ENCODE measurements at regions not wholly inside any gene's neighbourhood (a gene's known extent, or its start where the extent isn't known, plus 50 kb on each side); places are given as distances from the start of the nearest gene placed in this dataset.
"Not testable (repeated sequence)": the region's sequence is repeated elsewhere in the genome, so short reads cannot be mapped to it uniquely, and the experiment has no call there.

DNA sequence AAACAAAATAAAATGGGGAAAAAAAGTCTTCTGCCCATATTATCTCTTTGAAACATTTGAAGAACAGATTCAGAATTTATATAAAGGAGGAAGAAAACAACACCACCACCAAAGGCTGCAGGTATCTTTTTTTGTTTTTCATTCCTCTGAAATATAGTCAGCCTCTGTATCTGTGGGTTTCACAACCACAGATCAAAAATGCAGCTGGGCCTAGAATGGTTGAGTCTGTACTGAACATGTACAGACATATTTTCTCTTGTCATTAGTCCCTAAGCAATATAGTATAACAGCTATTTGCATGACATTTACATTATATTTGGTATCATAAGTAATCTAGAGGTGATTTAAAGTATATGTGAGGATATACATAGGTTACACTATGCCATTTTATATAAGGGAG, 559.7 kb upstream of the LRRN3 start:
- no peaks in the 10 kb centered on the region for H3K27me3 ChIP-seq (ENCODE audit: control insufficient read depth, insufficient read depth, low read length)
- no peak for DNase-seq
- no peak overlapping the region for H3K27ac ChIP-seq (ENCODE audit: low read length)
- H3K36me3 ChIP-seq (ENCODE audit: control insufficient read depth, insufficient read depth, low read length): no peaks in the 10 kb centered on the region
- H3K9me3 ChIP-seq (ENCODE audit: control insufficient read depth, low read depth, low read length): no peaks in the 10 kb centered on the region
- H3K4me1 ChIP-seq (ENCODE audit: control insufficient read depth, insufficient read depth, low read length): no peaks in the 10 kb centered on the region
- no peak overlapping the region for H3K4me3 ChIP-seq (ENCODE audit: low read length)

DNA sequence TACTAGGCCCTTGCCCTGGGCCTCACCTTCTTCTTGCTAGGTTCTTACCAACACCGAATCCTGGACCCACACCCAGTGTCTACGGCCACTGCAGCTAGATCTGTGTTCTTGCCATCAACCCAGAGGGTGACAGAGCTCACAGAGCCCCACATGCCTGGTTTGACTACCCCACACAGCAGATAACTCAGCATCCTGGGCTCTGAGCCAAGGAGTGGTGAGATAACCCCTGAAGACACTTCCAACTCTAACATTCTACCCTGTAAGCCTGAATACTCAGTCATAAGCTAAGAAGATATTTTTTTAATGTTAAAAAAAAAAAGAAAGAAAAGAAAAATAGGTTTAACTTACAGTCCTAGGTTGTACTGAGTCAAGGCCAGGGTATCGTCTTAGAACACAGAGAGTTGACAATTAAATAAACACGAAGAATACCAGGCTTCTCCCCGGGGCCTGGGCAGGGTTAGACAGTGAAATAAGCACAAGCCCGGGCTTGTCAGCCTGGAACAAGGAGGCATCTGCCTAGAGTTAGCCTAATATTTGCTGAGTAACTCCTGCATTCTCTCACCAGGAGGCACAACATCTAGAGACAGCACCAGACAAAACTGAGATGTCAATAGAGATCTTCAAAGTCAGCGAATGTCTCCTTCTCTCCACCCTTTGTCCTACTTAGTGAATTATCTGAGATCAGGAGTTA, 556.5 kb upstream of the LRRN3 start:
- Histone ChIP-seq H3K36me3 (ENCODE audit: control insufficient read depth, insufficient read depth, low read length) (no peaks in the 10 kb centered on the region), H3K27ac (ENCODE audit: low read length) (no peak overlapping the region), H3K9me3 (ENCODE audit: control insufficient read depth, low read depth, low read length) (no peaks in the 10 kb centered on the region), H3K27me3 (ENCODE audit: control insufficient read depth, insufficient read depth, low read length) (no peaks in the 10 kb centered on the region), H3K4me3 (ENCODE audit: low read length) (no peak overlapping the region), H3K4me1 (ENCODE audit: control insufficient read depth, insufficient read depth, low read length) (no peaks in the 10 kb centered on the region)
- DNase-seq: no peak
- WGBS (ENCODE audit: insufficient coverage, low lambda C conversion rate): 83% methylated on average over 1 of the region's 7 CpGs

- H3K36me3 ChIP-seq (ENCODE audit: control insufficient read depth, insufficient read depth, low read length): no peaks in the 10 kb centered on the region
- no peaks in the 10 kb centered on the region for H3K27me3 ChIP-seq (ENCODE audit: control insufficient read depth, insufficient read depth, low read length)
- H3K9me3 ChIP-seq (ENCODE audit: control insufficient read depth, low read depth, low read length): no peaks in the 10 kb centered on the region
- no peak overlapping the region for H3K27ac ChIP-seq (ENCODE audit: low read length)
- no peak for DNase-seq
- no peaks in the 10 kb centered on the region for H3K4me1 ChIP-seq (ENCODE audit: control insufficient read depth, insufficient read depth, low read length)
- no peak overlapping the region for H3K4me3 ChIP-seq (ENCODE audit: low read length)
These were observed 551.7 kb upstream of the LRRN3 start for GRCh38 chr7:110539216-110539615.

- Histone ChIP-seq H3K4me3 (ENCODE audit: low read length) (no peak overlapping the region), H3K4me1 (ENCODE audit: control insufficient read depth, insufficient read depth, low read length) (no peaks in the 10 kb centered on the region), H3K36me3 (ENCODE audit: control insufficient read depth, insufficient read depth, low read length) (no peaks in the 10 kb centered on the region), H3K27me3 (ENCODE audit: control insufficient read depth, insufficient read depth, low read length) (no peaks in the 10 kb centered on the region), H3K27ac (ENCODE audit: low read length) (no peak overlapping the region), H3K9me3 (ENCODE audit: control insufficient read depth, low read depth, low read length) (no peaks in the 10 kb centered on the region)
- no peak for DNase-seq
- WGBS (ENCODE audit: insufficient coverage, low lambda C conversion rate): 100% methylated on average over 1 of the region's 2 CpGs
These were observed 549.0 kb upstream of the LRRN3 start for GRCh38 chr7:110541962-110542361.

GRCh38 chr7:110544194-110544593, 546.7 kb upstream of the LRRN3 start:
- Histone ChIP-seq H3K9me3 (ENCODE audit: control insufficient read depth, low read depth, low read length) (no peaks in the 10 kb centered on the region), H3K36me3 (ENCODE audit: control insufficient read depth, insufficient read depth, low read length) (no peaks in the 10 kb centered on the region), H3K27ac (ENCODE audit: low read length) (no peak overlapping the region), H3K4me3 (ENCODE audit: low read length) (no peak overlapping the region), H3K27me3 (ENCODE audit: control insufficient read depth, insufficient read depth, low read length) (no peaks in the 10 kb centered on the region), H3K4me1 (ENCODE audit: control insufficient read depth, insufficient read depth, low read length) (no peaks in the 10 kb centered on the region)
- WGBS (ENCODE audit: insufficient coverage, low lambda C conversion rate): no CpG with 5 or more reads among the region's 1 CpG
- DNase-seq: no peak

GRCh38 chr7:110548372-110548771, 542.6 kb upstream of the LRRN3 start:
- Histone ChIP-seq H3K9me3 (ENCODE audit: control insufficient read depth, low read depth, low read length) (no peaks in the 10 kb centered on the region), H3K27ac (ENCODE audit: low read length) (no peak overlapping the region), H3K27me3 (ENCODE audit: control insufficient read depth, insufficient read depth, low read length) (no peaks in the 10 kb centered on the region), H3K4me3 (ENCODE audit: low read length) (no peak overlapping the region), H3K36me3 (ENCODE audit: control insufficient read depth, insufficient read depth, low read length) (no peaks in the 10 kb centered on the region), H3K4me1 (ENCODE audit: control insufficient read depth, insufficient read depth, low read length) (no peaks in the 10 kb centered on the region)
- DNase-seq: no peak

DNA sequence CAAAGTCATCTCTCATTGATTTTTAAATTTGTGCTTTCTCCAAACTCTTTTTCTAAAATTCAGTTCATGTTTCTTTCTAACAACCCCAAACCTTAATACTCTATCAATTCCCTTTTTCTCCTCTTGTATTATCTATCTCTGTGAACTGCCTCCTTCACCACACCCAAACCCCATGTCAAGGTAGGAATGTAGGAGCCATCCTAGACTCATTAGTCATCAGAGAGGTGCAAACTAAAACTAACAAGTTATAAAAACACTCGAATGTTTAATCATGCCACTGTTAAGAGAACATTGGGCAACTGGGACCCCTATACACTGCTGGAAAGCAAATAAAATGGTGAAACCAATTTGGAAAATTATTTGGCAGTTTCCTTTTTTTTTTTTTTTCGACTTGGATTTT, 533.8 kb upstream of the LRRN3 start:
- Histone ChIP-seq H3K27me3 (ENCODE audit: control insufficient read depth, insufficient read depth, low read length) (no peaks in the 10 kb centered on the region), H3K9me3 (ENCODE audit: control insufficient read depth, low read depth, low read length) (no peaks in the 10 kb centered on the region), H3K36me3 (ENCODE audit: control insufficient read depth, insufficient read depth, low read length) (no peaks in the 10 kb centered on the region), H3K4me1 (ENCODE audit: control insufficient read depth, insufficient read depth, low read length) (no peaks in the 10 kb centered on the region), H3K4me3 (ENCODE audit: low read length) (no peak overlapping the region), H3K27ac (ENCODE audit: low read length) (no peak overlapping the region)
- no peak for DNase-seq
- no CpG with 5 or more reads among the region's 2 CpGs for WGBS (ENCODE audit: insufficient coverage, low lambda C conversion rate)

GRCh38 chr7:110563286-110563685, 527.6 kb upstream of the LRRN3 start:
- H3K27me3 ChIP-seq (ENCODE audit: control insufficient read depth, insufficient read depth, low read length); H3K27ac ChIP-seq (ENCODE audit: low read length); H3K36me3 ChIP-seq (ENCODE audit: control insufficient read depth, insufficient read depth, low read length); H3K4me3 ChIP-seq (ENCODE audit: low read length); H3K4me1 ChIP-seq (ENCODE audit: control insufficient read depth, insufficient read depth, low read length); DNase-seq; H3K9me3 ChIP-seq (ENCODE audit: control insufficient read depth, low read depth, low read length): not testable (repeated sequence)
- no CpG with 5 or more reads among the region's 18 CpGs for WGBS (ENCODE audit: insufficient coverage, low lambda C conversion rate)

- Histone ChIP-seq H3K9me3 (ENCODE audit: control insufficient read depth, low read depth, low read length) (no peaks in the 10 kb centered on the region), H3K27ac (ENCODE audit: low read length) (no peak overlapping the region), H3K36me3 (ENCODE audit: control insufficient read depth, insufficient read depth, low read length) (no peaks in the 10 kb centered on the region), H3K4me3 (ENCODE audit: low read length) (no peak overlapping the region), H3K4me1 (ENCODE audit: control insufficient read depth, insufficient read depth, low read length) (no peaks in the 10 kb centered on the region), H3K27me3 (ENCODE audit: control insufficient read depth, insufficient read depth, low read length) (no peaks in the 10 kb centered on the region)
- DNase-seq: no peak
These were observed 526.7 kb upstream of the LRRN3 start for GRCh38 chr7:110564246-110564645.

DNA sequence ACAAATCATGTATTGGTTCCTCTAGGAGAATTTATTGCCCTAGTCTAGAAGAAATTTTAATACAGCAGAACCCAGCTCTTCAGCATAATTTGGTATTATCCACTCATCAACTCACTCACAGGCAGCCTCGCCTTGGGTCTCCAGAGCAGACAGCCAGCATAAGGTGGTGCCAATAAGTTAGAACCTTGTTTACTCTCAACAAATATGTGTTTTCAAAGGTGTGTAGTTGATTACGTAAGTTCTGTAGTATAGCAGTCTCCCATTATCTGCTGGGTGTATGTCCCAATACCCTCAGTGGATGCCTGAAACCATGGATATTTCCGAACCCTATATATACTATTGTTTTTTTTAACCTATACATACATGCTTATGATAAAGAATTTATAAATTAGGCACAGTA, 522.5 kb upstream of the LRRN3 start:
- Histone ChIP-seq H3K36me3 (ENCODE audit: control insufficient read depth, insufficient read depth, low read length) (no peaks in the 10 kb centered on the region), H3K4me1 (ENCODE audit: control insufficient read depth, insufficient read depth, low read length) (no peaks in the 10 kb centered on the region), H3K4me3 (ENCODE audit: low read length) (no peak overlapping the region), H3K27me3 (ENCODE audit: control insufficient read depth, insufficient read depth, low read length) (no peaks in the 10 kb centered on the region), H3K27ac (ENCODE audit: low read length) (no peak overlapping the region), H3K9me3 (ENCODE audit: control insufficient read depth, low read depth, low read length) (no peaks in the 10 kb centered on the region)
- no CpG with 5 or more reads among the region's 3 CpGs for WGBS (ENCODE audit: insufficient coverage, low lambda C conversion rate)
- DNase-seq: no peak

DNA sequence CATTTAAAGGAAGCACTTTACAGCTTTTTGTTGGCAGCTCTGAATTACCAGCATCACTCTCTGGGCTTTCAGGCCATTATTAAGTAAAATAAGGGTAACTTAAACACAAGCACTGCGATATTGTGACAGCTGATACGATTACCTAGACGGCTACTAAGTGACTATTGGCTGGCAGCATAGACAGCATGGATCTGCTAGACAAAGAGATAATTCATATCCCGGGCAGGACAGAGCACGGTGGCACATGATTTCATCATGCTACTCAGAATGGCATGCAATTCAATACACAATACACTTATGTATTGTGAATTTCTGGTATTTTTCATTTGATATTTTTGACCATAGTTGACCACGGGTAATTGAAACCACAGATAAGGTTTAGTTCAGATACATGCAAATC, 522.0 kb upstream of the LRRN3 start:
- H3K27me3 ChIP-seq (ENCODE audit: control insufficient read depth, insufficient read depth, low read length): no peaks in the 10 kb centered on the region
- DNase-seq: no peak
- no peaks in the 10 kb centered on the region for H3K4me1 ChIP-seq (ENCODE audit: control insufficient read depth, insufficient read depth, low read length)
- WGBS (ENCODE audit: insufficient coverage, low lambda C conversion rate): 83% methylated on average over 1 of the region's 6 CpGs
- H3K9me3 ChIP-seq (ENCODE audit: control insufficient read depth, low read depth, low read length): no peaks in the 10 kb centered on the region
- no peaks in the 10 kb centered on the region for H3K36me3 ChIP-seq (ENCODE audit: control insufficient read depth, insufficient read depth, low read length)
- H3K4me3 ChIP-seq (ENCODE audit: low read length): no peak overlapping the region
- no peak overlapping the region for H3K27ac ChIP-seq (ENCODE audit: low read length)
